OCI-LY1 (cell line): ENCODE measurements at regions not wholly inside any gene's neighbourhood (a gene's known extent, or its start where the extent isn't known, plus 50 kb on each side); places are given as distances from the start of the nearest gene placed in this dataset.
"Not testable (repeated sequence)": the region's sequence is repeated elsewhere in the genome, so short reads cannot be mapped to it uniquely, and the experiment has no call there.

ENCODE experiments used
- CTCF ChIP-seq: fragments of 200-600 bp; sonication (generic), shearing (Covaris generic); IDR thresholded peaks from 2 replicates; pipeline ENCODE4 v1.5.1; 2017; ENCODE audit warnings: mild to moderate bottlenecking, antibody characterized with exemption, low read length, moderate library complexity, mixed read lengths
- EZH2 ChIP-seq: fragments of 200-600 bp; sonication (generic), shearing (Covaris generic); IDR thresholded peaks from 2 replicates; pipeline ENCODE4 v1.8.0; 2017; ENCODE audit warnings: borderline replicate concordance, mixed run types, mild to moderate bottlenecking, antibody characterized with exemption, low read length, moderate library complexity, mixed read lengths

GRCh38 chr20:55629143-55629542, 376.2 kb downstream of the CBLN4 start:
- not testable (repeated sequence) for TF ChIP-seq CTCF, EZH2
